Iris pigment epithelial cell (primary cell): ENCODE measurements at regions not wholly inside any gene's neighbourhood (a gene's known extent, or its start where the extent isn't known, plus 50 kb on each side); places are given as distances from the start of the nearest gene placed in this dataset.
A peak's percentile ranks its signal among the peaks of the same experiment; 100 is the strongest.

Experiments
- DNase-seq: peaks from one replicate; pipeline ENCODE4 v3.0.0-alpha.2; 2011; ENCODE audit warnings: low read depth

DNA sequence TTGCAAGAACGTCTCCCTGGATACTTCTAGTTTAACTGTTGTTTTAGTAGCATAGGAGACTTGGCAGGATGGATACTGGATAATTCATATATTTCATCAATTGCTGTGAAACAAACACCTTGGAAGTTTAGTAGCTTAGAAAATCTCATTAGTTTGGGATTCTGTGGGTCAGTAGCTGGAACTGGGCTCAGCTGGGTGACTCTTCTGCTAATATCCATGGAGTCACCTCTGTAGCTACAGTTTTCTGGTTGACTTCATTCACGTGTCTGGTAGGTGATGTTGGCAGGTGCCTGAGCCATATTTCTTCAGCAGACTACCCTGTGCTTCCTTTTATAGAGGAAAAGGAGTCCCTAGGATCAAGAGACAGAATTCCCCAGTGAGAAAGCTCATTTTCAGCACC lies 208.9 kb upstream of the PFKP start:
- no peak for DNase-seq

DNA sequence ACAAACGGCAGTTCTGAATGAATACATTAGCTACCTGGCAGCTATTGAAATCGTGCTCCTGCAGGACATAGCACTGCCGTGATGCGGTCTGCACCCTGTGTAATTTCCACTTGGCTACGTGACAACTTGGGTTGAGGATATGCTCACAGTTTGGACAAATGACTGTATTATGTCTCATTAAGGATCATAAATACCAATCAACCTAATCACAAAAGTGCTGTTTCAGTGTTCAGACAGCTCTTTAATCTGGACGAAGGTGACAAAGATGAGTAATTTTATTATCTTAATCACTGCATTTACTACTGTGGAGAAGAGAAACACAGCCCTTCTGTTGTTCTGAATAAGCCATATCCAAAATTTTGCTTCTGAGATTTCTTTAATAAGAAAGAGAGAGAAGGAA lies 210.8 kb upstream of the PFKP start:
- DNase-seq: no peak

- DNase-seq: no peak
These were observed 214.6 kb upstream of the PFKP start for GRCh38 chr10:2852574-2853323.

DNA sequence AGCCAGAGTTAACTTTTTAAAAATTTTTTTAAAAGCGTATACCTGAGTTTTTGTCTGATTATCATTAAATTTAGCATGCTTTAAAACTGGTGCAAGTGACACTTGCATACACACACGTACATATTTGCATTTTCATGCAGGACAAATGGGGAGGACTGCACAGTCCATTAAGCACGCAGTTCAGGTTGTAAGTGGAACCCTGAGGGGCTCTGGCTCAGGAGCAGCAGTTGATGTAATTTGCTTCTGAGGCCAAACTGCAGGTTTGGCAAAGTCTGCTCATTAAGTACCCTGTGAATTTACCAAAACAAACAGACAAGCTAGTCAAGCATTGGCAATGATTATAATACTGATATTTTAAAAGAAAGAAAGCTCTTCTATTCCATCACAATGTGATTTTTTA lies 215.8 kb upstream of the PFKP start:
- no peak for DNase-seq

- DNase-seq: no peak
These were observed 217.1 kb upstream of the PFKP start for GRCh38 chr10:2850202-2850601.

GRCh38 chr10:2844925-2845324 lies 222.4 kb upstream of the PFKP start:
- no peak for DNase-seq

DNA sequence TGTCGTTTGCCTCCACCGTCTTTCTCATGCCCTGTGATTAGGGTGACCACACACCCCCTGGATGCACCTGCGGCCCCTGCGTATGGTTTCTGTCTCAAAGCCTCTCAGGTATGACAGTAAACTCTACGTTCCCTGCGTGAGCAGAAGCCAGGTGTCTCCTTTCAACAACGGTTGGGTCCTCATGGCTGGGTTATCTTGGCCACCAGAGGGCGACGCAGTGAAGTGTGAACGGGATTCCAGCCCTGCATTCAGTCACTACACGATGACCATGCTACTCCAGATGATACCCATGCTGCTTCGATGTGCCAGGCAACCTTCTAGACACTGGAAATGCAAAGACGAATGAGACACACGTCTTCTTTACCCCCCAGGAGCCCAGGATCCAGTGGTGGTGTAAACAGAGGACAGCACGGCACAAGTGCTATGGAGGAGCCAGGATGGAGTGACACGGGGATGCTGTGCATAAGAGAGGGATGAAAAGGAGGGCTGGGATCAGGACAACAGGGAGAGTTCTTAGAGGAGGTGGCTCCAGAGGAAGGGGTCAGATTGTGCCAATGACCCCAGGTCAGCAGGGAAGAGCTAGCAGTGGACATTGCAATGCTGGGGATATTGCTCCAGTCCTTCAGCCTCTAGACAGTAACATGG lies 228.1 kb upstream of the PFKP start:
- DNase-seq: peak; percentile 1

DNA sequence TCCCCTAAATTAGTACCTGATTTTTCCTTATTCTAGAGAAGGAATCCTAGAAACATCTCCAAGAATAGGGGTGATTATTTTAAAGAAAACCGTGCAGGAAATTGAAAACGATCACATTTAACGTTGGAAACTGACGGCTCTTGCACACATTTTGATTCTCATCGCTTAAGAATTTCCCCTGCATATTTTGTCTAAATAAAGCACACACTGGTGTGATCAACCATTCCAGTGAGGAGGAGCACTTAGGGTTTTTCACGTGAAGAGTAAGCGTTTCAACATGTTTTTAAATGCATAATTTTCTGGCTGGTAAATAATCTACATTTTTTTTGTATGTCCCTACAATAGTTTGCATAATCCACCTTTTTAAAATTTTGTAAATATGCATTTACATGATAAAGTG lies 229.7 kb upstream of the PFKP start:
- DNase-seq: no peak

GRCh38 chr10:2836921-2837662 lies 230.3 kb upstream of the PFKP start:
- DNase-seq: no peak

DNA sequence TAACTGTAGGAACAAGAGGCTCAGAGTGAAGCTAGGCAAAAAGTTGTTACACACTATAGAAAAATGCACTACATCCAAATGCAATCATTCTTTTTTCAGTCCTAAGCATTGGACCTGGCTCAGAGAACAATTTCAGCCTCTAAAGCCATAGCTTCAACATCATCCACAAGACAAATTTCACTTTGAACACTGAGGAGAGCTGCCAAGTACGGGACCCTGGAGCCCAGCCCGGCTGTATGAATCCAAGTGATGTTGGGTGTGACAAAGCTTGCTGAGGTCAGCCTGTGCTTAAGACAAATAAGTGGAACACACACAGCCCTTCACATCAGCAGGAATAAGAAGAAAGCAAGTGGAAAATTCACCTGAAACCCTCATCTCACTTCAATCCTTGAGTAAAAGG lies 233.1 kb upstream of the PFKP start:
- no peak for DNase-seq

- DNase-seq: no peak
These were observed 235.8 kb upstream of the PFKP start for GRCh38 chr10:2831509-2831908.

- no peak for DNase-seq
These were observed 238.6 kb upstream of the PFKP start for GRCh38 chr10:2828741-2829140.

GRCh38 chr10:2826675-2827074 lies 240.7 kb upstream of the PFKP start:
- no peak for DNase-seq

DNA sequence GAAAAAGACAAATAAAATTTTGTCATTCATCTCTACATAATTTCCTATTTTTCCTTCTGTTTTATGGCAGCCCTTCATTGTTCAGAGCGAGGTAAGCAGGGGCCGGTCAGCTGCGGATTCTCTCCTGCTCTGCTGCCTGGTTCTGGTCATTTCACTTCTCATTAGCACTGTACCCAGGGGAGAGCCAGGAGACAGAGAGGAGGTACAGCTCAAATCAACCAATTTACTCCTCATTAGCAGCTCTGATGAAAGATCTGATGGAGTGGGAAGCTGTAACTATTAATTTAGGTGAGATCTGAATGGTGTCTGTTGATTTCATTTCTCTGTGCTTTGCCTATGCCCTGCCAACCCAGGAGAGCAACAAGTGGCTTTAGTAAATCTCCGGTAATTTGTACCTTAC lies 241.5 kb upstream of the PFKP start:
- DNase-seq: no peak

- DNase-seq: peak; percentile 3
These were observed 249.3 kb upstream of the PFKP start for GRCh38 chr10:2817940-2818636.

DNA sequence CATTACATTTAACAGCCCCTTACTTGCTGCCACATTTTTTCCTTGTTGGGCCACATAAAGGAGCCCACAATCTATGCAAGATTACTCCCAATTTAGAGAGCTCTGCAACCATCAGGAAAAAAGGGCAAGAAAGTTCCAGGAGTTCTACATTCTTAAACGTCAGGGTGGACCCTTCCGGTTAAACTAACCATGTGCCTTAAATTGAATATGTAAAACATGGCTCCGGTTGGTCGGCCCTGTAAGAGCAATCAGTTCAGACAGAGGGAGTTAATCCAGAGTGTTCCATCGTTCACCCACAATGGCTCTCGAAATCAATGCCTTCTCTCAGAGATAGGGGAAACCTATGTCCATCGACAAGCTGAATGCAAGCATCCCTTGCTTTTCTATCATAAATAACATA lies 253.7 kb upstream of the PFKP start:
- no peak for DNase-seq

DNA sequence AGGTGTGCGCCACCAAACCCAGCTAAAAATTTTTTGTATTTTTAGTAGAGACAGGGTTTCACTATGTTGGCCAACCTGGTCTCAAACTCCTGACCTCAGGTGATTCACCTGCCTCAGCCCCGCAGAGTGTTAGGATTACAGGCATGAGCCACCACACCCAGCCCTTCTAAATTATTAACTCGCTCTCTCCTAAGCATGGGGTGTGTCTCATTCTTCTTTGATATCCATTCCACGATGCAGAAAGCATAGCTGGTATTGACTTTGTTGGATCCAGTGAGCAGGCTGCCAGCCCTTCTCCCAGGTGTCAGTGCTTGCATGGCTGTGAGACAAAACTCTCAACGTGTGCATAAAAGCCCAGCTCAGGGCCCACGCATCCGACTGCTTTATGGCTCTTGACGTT lies 254.1 kb upstream of the PFKP start:
- DNase-seq: no peak

GRCh38 chr10:2812631-2813030 lies 254.7 kb upstream of the PFKP start:
- no peak for DNase-seq

DNA sequence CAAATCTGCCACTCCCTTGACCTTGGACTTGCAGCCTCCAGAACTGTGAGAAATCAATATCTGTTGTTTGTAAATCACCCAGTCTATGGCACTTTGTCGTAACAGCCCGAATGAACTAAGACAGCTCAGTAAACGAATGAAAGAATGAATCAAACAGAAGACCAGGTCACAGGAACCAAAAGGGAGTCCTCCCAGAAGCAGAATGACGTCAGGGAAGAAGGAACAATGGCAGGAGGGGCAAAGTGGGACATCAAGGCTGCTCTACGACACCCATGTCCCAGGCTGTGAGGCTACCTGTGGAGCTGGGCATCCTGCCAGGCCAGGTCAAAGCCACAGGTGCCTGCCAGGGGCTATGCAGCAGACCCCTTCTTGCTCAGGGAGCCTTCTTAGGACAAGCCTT lies 267.2 kb upstream of the PFKP start:
- DNase-seq: no peak

DNA sequence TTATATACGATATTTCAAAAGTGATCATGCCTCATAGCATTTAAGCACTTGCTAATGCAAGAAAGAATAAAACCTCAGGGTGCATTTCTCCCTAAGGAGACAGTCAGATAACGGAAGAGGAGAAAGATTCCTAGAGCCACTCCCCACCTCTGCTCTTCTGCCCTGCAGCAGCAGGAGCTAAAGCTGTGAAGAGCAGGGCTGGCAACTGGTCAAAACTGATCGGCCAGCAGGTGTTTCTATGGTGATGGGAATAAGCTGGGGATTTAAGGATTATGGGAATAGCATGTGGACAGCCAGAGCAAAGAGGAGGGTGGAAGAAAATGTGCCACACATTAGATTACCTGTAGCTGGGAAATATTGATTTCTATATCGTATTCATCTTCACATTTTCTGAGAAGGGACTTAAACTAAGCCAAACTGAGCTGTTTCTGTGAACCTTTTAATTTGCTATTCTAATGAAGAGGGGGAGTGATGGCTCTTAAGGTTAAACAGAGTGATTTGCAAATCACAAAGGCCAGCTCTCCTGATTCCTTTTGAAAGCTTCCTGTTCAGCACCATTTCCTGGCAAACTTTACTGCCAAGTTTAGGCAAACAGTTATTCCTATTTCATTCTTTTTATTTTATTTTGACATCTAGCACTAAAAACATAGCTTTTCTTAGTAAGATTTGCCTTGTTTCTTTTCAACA lies 268.9 kb upstream of the PFKP start:
- no peak for DNase-seq

- DNase-seq: no peak
These were observed 275.4 kb upstream of the PFKP start for GRCh38 chr10:2791774-2792443.
